Testis (tissue), 2 donors: ENCODE measurements at regions not wholly inside any gene's neighbourhood (a gene's known extent, or its start where the extent isn't known, plus 50 kb on each side); places are given as distances from the start of the nearest gene placed in this dataset.

Experiments
- POLR2A ChIP-seq: fragments of 450-650 bp; IDR thresholded peaks from one replicate; pipeline ENCODE4 v1.6.1; 2017; ENCODE audit warnings: antibody characterized with exemption, mild to moderate bottlenecking, moderate library complexity
- TF ChIP-seq, protein P1 (sequence below), 3 experiments: fragments of 450-650 bp in 2 of 3; fragments of 200-600 bp in 1 of 3; sonication (generic) in 1 of 3; IDR thresholded peaks; one replicate each; pipeline ENCODE4 v1.5.1; 2016 to 2019; ENCODE audit warnings: antibody characterized with exemption in 3 of 3, mild to moderate bottlenecking in 2 of 3, moderate library complexity in 1 of 3

- TF ChIP-seq, protein P1, sequence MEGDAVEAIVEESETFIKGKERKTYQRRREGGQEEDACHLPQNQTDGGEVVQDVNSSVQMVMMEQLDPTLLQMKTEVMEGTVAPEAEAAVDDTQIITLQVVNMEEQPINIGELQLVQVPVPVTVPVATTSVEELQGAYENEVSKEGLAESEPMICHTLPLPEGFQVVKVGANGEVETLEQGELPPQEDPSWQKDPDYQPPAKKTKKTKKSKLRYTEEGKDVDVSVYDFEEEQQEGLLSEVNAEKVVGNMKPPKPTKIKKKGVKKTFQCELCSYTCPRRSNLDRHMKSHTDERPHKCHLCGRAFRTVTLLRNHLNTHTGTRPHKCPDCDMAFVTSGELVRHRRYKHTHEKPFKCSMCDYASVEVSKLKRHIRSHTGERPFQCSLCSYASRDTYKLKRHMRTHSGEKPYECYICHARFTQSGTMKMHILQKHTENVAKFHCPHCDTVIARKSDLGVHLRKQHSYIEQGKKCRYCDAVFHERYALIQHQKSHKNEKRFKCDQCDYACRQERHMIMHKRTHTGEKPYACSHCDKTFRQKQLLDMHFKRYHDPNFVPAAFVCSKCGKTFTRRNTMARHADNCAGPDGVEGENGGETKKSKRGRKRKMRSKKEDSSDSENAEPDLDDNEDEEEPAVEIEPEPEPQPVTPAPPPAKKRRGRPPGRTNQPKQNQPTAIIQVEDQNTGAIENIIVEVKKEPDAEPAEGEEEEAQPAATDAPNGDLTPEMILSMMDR (IDR thresholded peaks at IDR 0.05) = no peak
- TF ChIP-seq POLR2A = no peak
Measured at GRCh38 chr6:56864171-56864616, 90.7 kb upstream of the BEND6 start.
